HG02678 (cell line): ENCODE measurements at regions not wholly inside any gene's neighbourhood (a gene's known extent, or its start where the extent isn't known, plus 50 kb on each side); places are given as distances from the start of the nearest gene placed in this dataset.

Source experiments
- ATAC-seq: cut with Tn5 transposase; IDR thresholded peaks from one replicate; pipeline ENCODE4 v1.9.1; 2021; ENCODE audit warnings: mild to moderate bottlenecking, moderate library complexity; ENCODE audit not compliant: unreplicated experiment

DNA sequence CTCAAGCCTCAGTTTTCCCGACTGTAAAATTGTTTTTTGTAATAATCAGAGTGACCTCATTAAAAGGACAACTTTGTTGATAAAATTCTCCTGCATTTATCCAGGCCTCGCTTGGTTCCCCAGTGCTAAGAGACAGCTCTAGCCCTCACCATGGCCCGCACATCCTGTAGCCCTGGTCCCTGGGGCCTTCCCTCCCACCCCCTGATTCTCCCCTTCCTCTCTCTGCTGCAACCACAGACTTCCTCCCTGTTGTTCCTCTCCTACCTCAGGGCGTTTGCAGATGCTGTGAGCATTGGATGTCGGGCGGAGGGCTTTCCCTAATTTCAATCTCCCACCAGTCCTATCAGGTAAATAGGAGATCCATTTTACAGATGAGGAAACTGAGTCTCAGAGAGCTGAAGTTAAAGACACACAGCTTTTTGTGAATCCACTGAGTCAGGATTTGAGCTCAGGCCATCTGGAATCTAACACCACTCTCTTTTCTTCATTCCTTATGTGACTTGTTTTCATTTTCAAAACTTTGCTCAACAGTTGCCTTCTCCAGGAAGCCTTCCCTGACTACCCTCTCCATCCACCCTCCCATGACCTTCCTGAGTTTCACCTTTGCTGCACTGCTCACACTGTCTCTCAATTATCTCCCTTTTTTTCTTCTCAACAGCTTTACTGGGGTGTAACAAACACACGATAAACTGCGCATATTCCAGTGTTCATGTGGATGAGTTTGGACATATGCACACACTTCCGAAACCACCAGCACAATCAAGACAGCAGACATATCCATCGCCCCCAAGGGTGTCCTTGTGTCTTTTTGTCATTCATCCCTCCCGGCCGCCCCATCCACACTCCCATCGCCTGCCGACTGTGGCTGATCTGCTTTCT lies 107.1 kb downstream of the CEBPB start:
- no peak for ATAC-seq

DNA sequence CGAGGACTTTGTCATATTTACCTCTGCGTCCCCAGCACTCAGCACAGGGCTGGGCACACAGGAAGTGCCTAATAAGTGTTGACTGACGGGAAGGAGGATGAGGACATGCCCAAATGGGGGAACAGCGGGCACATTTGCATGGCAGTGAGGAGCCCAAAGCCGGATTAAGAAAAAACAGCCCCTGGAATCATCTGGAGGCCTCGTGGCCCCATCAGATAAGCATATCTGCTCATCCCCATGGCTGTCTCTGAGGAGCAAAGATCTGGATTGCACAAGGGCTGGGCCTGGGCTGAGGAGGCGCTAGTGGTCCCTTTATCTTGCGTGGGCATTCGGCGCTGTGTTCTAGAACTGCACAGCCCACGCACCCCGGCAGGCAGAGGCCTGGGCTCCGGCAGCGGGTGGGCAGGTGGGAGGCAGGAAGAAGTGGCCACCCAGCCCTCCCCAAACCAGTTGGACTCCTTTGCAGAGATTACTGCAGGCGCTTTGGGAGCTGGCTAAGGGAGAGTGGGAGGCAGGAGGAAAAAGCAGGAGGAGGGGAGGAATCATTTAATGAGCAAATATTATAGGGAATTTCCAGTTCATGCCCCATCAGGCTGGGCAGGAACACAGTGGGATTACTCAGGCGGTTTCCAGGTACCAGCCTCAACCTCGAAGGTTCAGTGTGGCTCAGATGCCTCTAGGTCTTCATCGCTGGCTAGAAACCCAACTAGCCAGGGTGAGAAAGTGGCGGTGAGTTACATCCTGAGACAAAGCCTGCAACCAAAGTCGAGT lies 108.1 kb downstream of the CEBPB start:
- ATAC-seq, result no peak

DNA sequence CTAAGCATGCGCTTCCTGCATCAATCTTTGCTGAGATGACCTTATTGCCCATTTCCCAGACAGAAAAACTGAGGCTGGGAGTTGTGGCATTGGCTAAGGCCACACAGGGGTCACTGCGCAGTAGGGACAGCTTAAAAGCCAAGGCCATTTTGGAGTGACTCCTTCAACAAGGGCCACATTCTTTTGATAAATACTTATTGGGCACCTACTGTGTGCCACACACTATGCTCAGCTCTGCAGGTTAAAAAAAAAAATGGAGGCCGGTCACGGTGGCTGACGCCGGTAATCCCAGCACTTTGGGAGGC lies 108.6 kb downstream of the CEBPB start:
- ATAC-seq, result no peak

DNA sequence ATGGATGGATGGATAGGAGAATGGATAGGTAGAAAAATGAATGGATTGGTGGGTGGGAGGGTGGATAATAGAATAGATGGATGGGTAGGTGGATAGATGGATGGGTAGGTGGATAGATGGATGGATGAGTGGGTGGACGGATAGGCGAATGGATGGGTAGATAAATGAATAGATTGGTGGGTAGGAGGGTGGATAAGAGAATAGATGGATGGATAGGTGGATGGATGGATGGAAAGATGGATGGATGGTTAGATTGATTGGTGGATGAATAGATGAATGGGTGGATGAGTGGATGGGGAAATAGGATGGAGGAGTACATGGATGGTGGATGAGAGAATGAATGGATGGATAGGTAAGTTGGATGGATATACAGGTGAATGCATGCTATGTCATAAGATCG lies 110.5 kb downstream of the CEBPB start:
- ATAC-seq, result no peak

DNA sequence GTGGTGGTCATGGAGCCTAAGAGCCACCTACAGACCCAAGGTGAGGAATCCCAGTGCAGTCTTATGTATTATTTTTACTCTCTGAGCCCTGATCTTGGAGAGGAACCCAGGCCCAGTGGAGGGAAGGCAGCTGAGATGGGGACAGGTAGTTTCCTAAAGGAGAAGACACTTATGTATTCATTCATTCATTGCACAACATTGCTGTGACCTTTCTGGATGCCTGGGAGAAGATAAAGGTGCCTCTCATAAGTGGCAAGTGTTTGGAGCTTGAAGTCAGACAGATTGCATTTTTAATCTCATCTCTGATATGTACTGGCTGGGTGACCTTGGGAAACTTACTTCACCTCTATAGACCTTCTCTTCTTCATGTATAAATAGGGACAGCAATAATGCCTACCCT lies 111.1 kb downstream of the CEBPB start:
- ATAC-seq, result no peak

DNA sequence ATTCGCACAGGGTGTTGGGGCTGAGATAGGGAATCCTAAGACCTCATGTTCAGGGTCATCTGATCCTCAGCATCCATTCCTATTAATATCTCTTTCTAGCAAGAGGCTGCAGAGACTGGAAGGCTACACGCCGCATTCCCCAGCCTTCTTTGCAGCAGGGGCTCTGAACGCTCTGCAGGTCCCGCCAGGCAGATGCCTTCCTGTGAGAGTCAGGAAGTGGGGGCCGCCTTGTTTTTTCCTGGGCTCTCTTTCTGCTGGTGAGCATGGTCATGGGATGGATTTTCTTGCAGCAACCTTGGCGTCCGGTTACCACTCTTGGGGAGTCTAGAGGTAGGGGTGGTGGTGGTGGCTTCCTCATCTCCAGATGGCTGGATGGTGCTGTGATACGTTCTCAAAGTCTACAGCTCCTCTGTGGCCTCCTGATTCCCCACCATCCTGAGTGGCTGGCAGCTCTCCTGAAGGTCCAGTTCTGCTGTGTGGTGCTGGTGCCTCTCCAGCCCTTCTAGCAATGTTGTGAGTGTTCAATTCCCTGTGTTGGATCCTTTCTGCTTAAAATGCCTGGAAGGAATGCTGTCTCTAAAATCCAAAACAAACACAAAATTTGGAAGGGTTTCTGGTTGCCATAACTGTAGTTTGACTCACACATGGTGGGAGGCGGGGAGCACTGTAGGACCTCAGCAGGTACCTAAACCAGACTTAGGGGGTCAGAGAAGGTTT lies 111.9 kb downstream of the CEBPB start:
- no peak for ATAC-seq

DNA sequence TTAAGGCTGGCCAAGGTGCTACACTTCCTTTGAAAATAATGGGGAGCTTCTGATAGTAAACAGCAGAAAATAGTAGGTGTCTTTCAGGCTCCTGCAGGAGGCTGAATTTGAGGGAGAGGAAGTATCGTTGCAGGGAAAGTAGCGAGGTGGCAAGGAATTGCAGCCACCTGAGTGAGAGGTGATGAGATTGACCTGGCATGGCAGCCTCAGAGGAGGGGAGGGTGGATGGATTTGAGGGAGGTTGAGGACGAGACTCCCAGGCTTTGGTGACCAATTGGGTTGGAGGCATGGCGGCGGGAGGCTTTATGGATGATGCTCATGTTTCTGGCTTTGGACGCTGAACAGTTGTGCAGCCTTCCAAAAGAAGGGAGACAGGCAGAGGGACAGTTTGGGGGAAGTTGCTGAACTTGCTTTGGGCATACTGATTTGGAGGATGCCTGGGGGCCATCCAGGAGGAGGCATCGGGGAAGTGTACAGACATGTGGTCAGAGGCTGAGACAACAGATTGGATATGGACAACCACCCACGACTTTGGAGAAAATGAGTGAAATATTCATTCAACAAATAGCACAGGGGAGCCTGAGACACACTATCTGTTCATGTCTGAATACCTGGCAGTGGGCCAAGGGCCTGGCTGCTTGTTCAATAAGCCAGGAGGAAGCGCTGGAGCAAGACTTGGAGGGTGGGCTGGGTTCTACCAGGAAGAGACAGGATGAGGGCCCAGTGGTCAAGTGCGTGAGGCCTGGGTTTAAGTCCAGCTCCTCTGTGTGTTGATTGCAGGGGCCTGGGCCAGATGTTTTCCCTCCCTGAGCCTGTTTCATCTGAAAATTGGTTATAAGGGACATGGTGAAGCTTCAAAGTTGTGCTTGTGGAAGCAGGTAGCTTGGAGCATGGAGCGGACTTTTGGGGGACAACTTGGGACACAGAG lies 113.2 kb downstream of the CEBPB start:
- no peak for ATAC-seq

DNA sequence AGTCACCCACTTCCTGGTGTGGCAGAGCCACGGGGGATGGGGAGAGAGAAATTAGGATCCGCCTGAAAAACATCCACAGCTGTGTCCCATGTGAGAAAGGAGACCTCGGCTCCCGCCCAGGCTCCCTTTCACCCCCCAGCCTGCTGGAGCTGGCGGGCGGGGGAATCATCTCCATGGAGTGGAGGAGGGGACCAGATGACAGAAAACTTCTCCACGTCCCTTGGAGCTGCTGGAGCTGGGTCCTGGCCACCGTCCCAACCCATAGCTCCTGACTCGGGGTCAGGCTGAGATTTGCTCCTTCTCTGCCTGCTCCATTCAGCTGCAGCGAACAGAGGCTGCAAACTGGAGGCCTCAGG lies 113.8 kb downstream of the CEBPB start:
- ATAC-seq, result no peak

DNA sequence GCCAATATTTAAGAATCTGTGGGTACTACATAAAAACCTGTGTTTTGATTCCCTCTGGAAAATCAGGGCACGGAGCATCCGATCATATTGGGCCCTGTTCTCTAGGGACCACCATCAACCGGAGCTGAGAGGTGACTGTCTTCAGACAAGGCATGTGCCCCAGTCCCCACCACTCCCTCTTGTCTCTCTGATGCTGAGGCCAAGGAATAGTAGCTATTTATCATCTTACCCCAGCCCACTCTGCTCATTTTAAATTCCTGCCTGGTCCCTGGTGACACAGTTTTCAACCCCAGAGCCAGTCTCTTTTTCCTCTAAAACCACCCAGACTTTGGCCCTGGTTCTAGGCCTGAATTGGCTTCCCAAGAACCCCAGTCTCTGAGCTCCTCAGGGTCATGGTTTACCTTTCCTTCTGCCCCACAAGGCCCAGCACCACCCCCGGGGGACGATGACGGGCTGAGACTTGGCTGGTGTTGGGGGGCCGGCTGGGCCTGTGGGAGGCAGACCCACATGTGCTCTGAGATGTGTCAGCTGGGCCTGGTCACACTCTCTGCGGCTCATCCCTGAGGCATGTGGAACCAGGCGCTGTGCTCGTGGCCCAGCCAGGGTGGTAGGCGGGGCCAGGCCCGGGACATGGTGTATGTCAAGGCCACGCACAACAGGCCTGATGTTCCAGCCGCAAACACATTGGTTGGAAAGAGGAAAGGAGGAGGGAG lies 114.4 kb downstream of the CEBPB start:
- ATAC-seq, result no peak

DNA sequence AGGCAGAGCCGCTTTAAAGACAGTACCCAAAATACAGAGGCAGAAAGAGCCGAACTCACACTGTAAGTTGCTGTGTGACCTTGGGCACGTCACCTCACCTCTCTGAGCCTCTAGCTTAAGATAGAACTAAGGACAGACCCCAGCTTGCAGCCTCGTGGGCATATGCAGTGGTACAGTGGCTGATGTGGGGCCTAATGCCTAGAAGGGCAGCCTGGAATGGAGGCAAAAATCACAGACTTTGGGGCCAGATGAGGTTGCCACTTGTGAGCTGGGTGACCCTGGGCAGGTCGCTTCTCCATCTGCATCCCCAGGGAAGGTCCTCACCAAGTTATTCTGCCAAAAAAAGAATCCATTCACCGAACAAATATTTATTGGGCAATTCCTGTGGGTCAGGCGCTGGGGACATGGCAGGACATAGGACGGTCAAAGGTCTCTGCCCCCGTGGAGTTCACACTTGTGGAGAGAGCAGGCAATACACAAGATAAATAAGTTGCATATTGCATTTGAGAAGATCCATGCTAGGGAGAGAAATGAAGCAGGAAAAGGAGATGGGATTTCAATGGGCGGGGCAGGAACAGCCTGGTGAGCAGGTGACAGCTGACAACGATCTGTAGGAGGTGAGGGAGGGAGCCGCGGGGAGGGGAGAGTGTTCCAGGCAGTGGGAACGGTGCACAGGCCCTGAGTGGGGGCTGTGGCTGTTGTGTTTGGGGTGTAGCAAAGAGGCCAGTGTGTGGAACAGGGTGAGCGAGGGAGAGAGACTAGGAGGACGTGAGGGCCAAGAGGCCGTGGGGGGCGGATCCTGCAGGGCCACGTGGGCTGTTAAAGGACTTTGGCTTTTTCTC lies 115.2 kb downstream of the CEBPB start:
- ATAC-seq, result no peak

DNA sequence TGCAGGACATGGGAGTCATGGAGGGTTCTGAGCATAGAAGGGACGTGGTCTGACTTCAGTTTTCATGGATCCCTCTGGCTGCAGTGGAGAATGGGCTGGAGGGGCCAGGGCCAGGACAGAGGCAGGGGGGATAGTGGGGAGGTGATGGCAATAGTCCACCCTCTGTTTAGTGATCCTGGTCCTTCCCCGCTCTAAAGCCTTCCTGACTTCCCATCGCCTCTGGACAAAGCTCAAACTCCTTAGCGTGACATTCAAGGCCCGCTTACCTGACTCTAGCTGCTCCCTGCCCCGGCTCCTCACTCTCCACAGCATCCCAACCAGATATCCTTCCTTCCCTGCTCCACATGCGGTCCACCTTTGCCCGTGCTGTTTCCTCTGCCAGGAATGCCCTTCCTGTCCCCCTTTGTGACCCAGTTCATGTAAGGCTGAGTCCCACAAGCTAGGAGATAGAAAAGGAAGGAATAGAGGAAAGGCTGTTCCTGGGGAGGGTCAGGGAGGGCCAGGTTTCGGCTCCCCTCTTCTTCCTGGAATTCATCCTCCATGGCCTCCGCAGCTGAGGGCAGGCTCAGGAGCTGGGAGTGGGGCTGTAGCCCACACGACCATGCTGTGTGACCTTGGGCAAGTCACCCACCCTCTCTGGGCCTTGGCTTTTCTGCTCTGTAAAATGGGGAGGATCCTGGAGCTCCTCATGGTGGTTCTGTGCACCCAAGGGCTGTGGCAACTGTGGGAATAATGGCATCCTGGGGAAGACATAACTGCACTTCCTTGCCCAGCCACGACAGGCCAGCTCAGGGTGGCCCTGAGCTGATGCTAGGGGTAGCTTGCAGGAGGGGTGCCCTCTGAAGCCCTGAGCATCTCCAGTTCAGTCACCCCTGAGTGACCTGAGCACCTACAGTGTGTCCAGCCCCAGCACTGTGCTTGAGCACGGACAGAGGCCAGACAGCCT lies 116.1 kb downstream of the CEBPB start:
- no peak for ATAC-seq

DNA sequence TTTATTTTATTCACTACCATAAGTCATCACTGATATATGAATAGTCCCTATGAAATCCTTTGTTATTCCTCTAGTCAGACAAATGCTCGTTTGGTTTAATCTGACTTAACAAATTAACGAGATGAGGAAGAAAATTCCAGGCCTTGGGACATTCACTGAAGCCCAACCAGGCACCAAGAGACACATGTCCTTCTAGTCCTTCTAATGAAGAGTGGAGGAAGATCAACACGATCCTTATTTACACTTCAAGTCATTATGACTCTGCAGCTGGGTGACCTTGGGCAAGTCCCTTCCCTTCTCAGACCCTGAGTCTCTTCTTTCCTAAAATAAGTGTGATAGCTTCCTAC lies 117.5 kb downstream of the CEBPB start:
- ATAC-seq, result no peak

DNA sequence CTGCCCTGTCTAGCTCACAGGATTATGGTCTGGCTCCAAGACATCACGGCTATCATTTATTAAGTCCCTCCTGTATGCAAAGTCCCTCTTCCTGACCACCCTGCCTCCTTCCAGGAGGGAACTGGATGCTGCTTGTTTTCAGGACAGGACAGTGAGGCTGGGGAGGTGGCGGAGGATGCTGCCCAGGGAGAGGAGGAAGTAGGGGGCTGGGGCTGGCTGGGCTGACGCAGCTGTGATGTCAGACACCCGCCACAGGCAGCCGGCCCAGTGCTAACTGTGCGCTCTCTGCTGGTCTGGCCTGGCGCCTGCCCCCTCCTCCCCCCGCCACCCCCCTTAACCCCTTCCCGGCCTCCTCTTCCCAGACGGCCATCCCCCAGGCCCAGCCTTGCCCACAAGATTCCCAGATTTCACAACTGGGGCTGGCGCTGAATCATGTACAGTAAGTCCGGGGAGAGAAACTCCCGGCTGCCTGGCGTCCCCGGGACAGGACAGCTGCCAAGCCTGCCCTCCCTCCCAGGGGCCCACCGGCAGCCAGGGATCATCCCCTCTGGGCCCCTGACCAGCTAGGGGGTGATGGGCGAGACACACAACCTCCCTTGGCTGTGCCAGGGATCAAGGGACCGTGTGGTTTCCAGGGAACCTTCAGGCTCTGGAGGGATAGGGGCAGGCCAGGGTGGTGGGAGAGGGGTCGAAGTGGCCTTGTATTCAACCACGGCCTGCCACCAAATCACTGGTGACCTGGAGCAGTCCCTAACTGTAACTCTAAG lies 118.1 kb downstream of the CEBPB start:
- ATAC-seq, result no peak

DNA sequence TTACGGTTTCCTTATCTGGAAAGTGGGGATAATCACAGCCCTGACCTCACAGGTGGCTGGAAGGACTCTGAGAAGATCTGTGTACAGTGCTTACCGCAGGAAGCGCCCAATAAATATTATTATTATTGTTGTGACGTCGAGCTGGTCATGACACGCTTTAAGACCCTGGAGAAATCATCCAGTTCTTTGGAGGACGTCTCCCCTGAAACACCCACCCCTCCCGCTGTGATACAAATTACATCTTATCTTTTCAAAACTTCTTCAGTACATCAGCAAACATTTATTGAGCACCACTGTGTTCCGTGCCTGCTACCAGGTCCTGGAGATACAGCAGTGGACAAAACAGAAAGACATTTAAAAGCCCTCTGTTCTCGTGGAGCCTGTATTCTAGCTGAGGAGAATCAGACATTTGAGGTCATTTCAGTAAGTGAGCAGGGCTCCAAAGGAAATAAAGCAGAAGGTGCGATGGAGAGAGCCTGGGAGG lies 118.7 kb downstream of the CEBPB start:
- no peak for ATAC-seq

DNA sequence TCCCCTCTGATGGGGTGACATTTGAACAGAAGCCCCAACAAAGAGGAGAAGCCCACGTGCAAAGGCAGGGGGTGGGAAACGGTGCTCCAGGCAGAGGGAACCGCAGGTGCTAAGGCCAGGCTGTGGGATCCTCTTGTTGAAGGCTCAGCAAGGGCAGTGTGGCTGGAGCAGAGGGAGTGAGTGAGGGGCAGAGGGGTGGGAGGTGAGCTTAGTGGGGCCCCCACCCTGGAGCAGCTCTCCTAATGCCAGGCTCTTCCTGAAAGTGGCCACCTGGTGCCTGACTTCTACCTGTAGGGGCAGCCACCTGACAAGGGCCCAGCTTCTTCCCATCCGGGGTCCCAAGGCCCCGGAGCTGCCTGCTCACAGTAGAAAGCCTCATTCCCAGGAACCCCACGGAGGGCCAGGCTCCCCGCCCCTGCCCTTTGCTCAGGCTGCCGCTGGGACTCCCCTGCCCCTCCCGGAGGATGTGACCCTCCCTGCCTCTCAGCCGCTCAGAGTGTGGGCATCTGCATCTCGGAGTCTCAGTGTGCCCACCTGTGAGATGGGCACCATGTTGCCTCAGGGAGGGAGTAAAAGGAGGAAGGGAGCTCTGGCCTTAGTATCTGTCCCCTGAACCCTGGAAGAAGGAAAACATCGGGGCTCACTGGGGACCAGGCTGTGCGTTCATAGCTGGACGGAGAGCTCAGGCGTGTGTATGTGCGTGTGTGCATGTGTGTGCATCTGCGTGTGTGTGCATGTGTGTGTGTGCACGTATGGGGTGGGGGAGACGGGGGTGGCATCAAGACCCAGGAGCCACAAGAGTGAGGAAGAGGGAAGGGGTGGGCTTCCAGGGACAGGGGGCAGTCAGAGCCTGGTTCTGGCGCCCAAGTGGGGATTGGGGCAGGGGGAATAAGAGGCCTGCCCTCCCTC lies 119.4 kb downstream of the CEBPB start:
- no peak for ATAC-seq

DNA sequence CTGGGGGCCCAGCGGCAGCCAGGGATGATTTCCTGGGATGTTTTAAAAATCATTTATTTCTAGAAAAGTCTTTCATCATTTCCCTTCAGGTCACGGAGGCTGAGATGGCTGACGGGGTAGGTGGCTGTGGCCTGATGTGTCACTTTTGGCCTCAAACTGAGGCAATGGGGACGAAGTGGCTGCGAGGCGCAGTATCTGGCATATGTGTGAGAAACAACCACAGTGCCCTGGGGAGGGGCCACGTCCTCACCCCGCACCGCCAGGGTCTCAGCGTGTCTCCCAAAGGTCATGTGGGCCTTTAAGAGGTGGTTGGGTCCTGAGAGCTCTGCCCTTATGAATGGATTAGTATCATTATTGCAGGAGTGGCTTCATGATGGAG lies 120.0 kb downstream of the CEBPB start:
- no peak for ATAC-seq
